ENCODE measurements at regions not wholly inside any gene's neighbourhood (a gene's known extent, or its start where the extent isn't known, plus 50 kb on each side); places are given as distances from the start of the nearest gene placed in this dataset.

- TF ChIP-seq POLR2AphosphoS5 (IDR thresholded peaks at IDR 0.05; ENCODE audit: borderline replicate concordance, low read depth, low read length) (no peak), EZH2 (IDR thresholded peaks at IDR 0.05) (no peak)
These were observed 146.5 kb upstream of the SLC6A11 start for GRCh38 chr3:10669490-10670048.
